Adrenal gland (tissue), 9 donors: ENCODE measurements at regions not wholly inside any gene's neighbourhood (a gene's known extent, or its start where the extent isn't known, plus 50 kb on each side); places are given as distances from the start of the nearest gene placed in this dataset.

ENCODE experiments used
- DNase-seq, 7 donors: peaks; one replicate each; pipeline ENCODE4 v3.0.0-alpha.2; 2019 to 2020
- H3K27ac ChIP-seq, 5 donors: fragments of 200-600 bp; sonication (generic) in 4 of 5; 1 replicate in 3 of 5; 2 replicates in 2 of 5; pipeline versions ENCODE4 v1.5.1 to v1.8.0; 2016 to 2020; ENCODE audit warnings: mild to moderate bottlenecking in 1 of 5
- H3K27me3 ChIP-seq: fragments of 200-600 bp; 2 replicates; pipeline ENCODE4 v1.8.0; 2021
- H3K36me3 ChIP-seq, 2 donors: fragments of 200-600 bp; replicated peaks in 1 of 2; 1 replicate in 1 of 2; 2 replicates in 1 of 2; pipeline versions ENCODE4 v1.5.1 to v1.8.0; 2018 to 2022
- H3K4me1 ChIP-seq, 2 donors: fragments of 200-600 bp; replicated peaks in 1 of 2; 1 replicate in 1 of 2; 2 replicates in 1 of 2; pipeline versions ENCODE4 v1.5.1 to v1.8.0; 2018 to 2021
- H3K4me3 ChIP-seq, 4 donors: fragments of 200-600 bp; sonication (generic) in 3 of 4; one replicate each; pipeline ENCODE4 v1.5.1; 2016 to 2018
- H3K9me3 ChIP-seq, 3 donors: fragments of 200-600 bp; sonication (generic) in 1 of 3; replicated peaks in 1 of 3; 1 replicate in 2 of 3; 2 replicates in 1 of 3; pipeline versions ENCODE4 v1.5.1 to v1.8.0; 2016 to 2021
- POLR2A ChIP-seq, 2 donors: fragments of 450-650 bp; IDR thresholded peaks; one replicate each; pipeline ENCODE4 v1.6.1; 2017; ENCODE audit warnings: antibody characterized with exemption in 2 of 2, mild to moderate bottlenecking in 2 of 2, moderate library complexity in 1 of 2
- WGBS, 4 donors: extraction: QIAGEN DNeasy Blood & Tissue Kit in 2 of 4; methylation state at CpG; one replicate each; pipeline versions ENCODE4 v1.1.5 to v1.1.7; 2013 to 2017; 5-methylcytosine and 5-hydroxymethylcytosine counted together
- intact Hi-C, 2 donors: fragments of 100-400 bp; cut with DNase I; formaldehyde crosslinking; loops; one replicate each; pipeline versions ENCODE4 v1.14.1 to v1.15.0; 2022 to 2023
- TF ChIP-seq, protein P1 (sequence below), 6 experiments: fragments of 450-650 bp in 4 of 6; fragments of 200-600 bp in 2 of 6; sonication (generic) in 1 of 6; IDR thresholded peaks; 1 replicate in 5 of 6; 2 replicates in 1 of 6; pipeline versions ENCODE4 v1.5.1 to v1.8.0; 2016 to 2021; ENCODE audit warnings: antibody characterized with exemption in 6 of 6, mild to moderate bottlenecking in 2 of 6, moderate library complexity in 1 of 6
- donor health status: healthy with polysubstance abuse.
- donor health status: Bipolar disorder and iron deficiency.
- donor health status: DM: yes; HTN: yes; CAD: no.
- donor health status: DM: no; HTN: no; CAD: no.
- donor health status: DM: no; HTN: no; CAD: no.

DNA sequence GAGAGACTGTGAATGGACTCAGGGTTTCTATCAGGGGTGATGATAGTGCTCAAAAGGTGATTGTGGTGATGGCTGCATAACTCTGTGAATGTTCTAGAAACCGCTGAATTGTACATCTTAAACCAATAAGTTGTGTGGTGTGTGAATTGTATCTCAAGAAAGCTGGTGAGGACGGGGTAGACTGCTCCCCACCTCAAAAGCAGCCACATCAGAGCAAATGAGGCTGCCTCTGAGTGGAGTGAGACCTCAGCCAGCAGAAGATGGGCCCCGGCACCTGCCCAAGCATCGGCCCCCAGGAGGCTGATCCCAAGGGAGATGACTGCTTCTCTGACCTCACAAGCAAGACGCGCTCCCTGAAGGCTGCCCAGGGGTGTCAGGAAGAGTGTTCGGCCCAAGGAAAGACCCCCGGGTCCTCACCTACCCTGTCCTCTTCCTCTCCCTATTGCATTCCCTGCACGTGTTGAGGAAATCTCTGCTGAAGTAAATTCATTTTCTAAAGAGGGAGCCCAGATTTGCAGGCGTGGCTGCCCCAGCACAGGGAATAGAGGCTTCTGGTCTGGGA is 279.3 kb upstream of the SHH start:
- no peak overlapping the region for H3K4me3 ChIP-seq
- intact Hi-C loops: no loop called here
- peaks cover 8 to 11% of the 10 kb centered on the region in 2 donors for H3K4me1 ChIP-seq
- H3K27me3 ChIP-seq: no peaks in the 10 kb centered on the region
- H3K27ac ChIP-seq: no peak overlapping the region
- no peak for TF ChIP-seq POLR2A (IDR thresholded peaks at IDR 0.05)
- TF ChIP-seq, protein P1, sequence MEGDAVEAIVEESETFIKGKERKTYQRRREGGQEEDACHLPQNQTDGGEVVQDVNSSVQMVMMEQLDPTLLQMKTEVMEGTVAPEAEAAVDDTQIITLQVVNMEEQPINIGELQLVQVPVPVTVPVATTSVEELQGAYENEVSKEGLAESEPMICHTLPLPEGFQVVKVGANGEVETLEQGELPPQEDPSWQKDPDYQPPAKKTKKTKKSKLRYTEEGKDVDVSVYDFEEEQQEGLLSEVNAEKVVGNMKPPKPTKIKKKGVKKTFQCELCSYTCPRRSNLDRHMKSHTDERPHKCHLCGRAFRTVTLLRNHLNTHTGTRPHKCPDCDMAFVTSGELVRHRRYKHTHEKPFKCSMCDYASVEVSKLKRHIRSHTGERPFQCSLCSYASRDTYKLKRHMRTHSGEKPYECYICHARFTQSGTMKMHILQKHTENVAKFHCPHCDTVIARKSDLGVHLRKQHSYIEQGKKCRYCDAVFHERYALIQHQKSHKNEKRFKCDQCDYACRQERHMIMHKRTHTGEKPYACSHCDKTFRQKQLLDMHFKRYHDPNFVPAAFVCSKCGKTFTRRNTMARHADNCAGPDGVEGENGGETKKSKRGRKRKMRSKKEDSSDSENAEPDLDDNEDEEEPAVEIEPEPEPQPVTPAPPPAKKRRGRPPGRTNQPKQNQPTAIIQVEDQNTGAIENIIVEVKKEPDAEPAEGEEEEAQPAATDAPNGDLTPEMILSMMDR (IDR thresholded peaks at IDR 0.05): no peak
- DNase-seq: no peak
- no peaks in the 10 kb centered on the region for H3K9me3 ChIP-seq
- WGBS, 4 donors: 86 to 92% (median 88%) methylated on average over 10 of the region's 10 CpGs
- H3K36me3 ChIP-seq: no peaks in the 10 kb centered on the region

- WGBS, 4 donors: 81 to 92% (median 86%) methylated on average over 5 to 6 of the region's 6 CpGs
- no peak for DNase-seq
- Histone ChIP-seq H3K27me3 (no peaks in the 10 kb centered on the region), H3K4me3 (no peak overlapping the region), H3K4me1 (peaks cover 8 to 11% of the 10 kb centered on the region in 2 donors), H3K27ac (no peak overlapping the region), H3K9me3 (no peaks in the 10 kb centered on the region), H3K36me3 (no peaks in the 10 kb centered on the region)
- intact Hi-C loops: no loop called here
- TF ChIP-seq, protein P1 (IDR thresholded peaks at IDR 0.05): no peak
- TF ChIP-seq POLR2A (IDR thresholded peaks at IDR 0.05): no peak
These were observed 278.7 kb upstream of the SHH start for GRCh38 chr7:156090988-156091387.

DNA sequence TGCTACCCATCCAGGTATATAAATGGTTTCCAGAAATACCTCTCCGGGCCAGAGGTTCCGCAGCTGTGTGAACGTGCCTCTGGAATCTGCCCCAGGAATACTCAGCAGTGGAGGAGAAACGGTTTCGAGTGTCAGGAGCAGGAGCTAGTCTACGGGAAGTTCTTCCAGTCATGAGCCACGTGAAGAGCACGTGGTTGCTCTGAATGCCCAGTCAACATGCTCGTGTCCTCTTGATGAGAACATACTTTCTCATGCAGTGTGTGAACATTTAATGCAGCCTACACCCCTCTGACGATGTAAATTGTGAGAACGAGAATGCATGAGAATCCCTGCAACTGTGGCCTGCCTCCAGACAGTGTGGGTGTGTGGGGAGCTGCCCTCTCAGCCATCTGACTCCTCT is 277.0 kb upstream of the SHH start:
- H3K27ac ChIP-seq: no peak overlapping the region
- no peaks in the 10 kb centered on the region for H3K27me3 ChIP-seq
- WGBS, 4 donors: 80 to 93% (median 91%) methylated on average over 4 to 11 of the region's 11 CpGs
- no peak overlapping the region for H3K4me3 ChIP-seq
- DNase-seq: no peak
- peaks cover 0 to 1% of the 10 kb centered on the region in 2 donors for H3K4me1 ChIP-seq
- no peaks in the 10 kb centered on the region for H3K9me3 ChIP-seq
- intact Hi-C loops: no loop called here
- no peaks in the 10 kb centered on the region for H3K36me3 ChIP-seq
- no peak for TF ChIP-seq POLR2A (IDR thresholded peaks at IDR 0.05)

DNA sequence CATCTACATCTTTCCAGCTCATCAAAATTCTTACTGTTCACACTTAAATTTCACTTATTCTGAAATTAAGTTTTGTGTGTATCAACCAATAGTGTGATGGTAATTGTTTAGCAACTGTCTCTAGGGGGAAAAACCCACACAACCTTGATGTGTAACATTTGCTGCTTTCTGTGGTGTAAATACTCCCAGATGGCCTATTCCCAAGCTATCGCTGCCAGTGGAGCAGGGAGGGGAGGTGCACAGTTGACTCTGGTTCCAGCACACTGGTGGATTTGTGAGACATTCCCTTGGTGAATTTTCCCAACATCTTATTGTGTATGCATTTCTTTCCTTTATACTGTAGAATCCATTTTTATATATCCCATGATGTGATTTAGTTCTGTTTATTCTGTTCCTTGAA is 275.9 kb upstream of the SHH start:
- no peak for DNase-seq
- Histone ChIP-seq H3K27ac (no peak overlapping the region), H3K27me3 (no peaks in the 10 kb centered on the region), H3K4me1 (no peaks in the 10 kb centered on the region), H3K9me3 (no peaks in the 10 kb centered on the region), H3K36me3 (no peaks in the 10 kb centered on the region), H3K4me3 (no peak overlapping the region)
- 82 to 95% (median 90%) methylated on average over 1 of the region's 1 CpG for WGBS, 4 donors
- intact Hi-C loops: no loop called here
- no peak for TF ChIP-seq POLR2A (IDR thresholded peaks at IDR 0.05)
- TF ChIP-seq, protein P1 (IDR thresholded peaks at IDR 0.05): no peak
